Vagina (tissue), 2 donors: ENCODE measurements at regions not wholly inside any gene's neighbourhood (a gene's known extent, or its start where the extent isn't known, plus 50 kb on each side); places are given as distances from the start of the nearest gene placed in this dataset.

Experiments used
- CTCF ChIP-seq, 3 experiments: fragments of 450-650 bp in 2 of 3; fragments of 200-600 bp in 1 of 3; sonication (generic) in 1 of 3; IDR thresholded peaks; one replicate each; pipeline ENCODE4 v1.5.1; 2017 to 2019; ENCODE audit warnings: antibody characterized with exemption in 3 of 3, mild to moderate bottlenecking in 2 of 3, moderate library complexity in 2 of 3
- POLR2A ChIP-seq, 2 donors: fragments of 450-650 bp; IDR thresholded peaks; one replicate each; pipeline ENCODE4 v1.6.1; 2017; ENCODE audit warnings: antibody characterized with exemption in 2 of 2, mild to moderate bottlenecking in 2 of 2, moderate library complexity in 2 of 2

GRCh38 chr11:39220501-39221230 lies 2238.8 kb downstream of the LRRC4C start:
- TF ChIP-seq CTCF (IDR thresholded peaks at IDR 0.05) (no peak), POLR2A (IDR thresholded peaks at IDR 0.05) (no peak)
